GM21515 (cell line): ENCODE measurements at regions not wholly inside any gene's neighbourhood (a gene's known extent, or its start where the extent isn't known, plus 50 kb on each side); places are given as distances from the start of the nearest gene placed in this dataset.
"Not testable (repeated sequence)": the region's sequence is repeated elsewhere in the genome, so short reads cannot be mapped to it uniquely, and the experiment has no call there.

Source experiments
- ATAC-seq: cut with Tn5 transposase; IDR thresholded peaks from one replicate; pipeline ENCODE4 v1.9.1; 2021; ENCODE audit not compliant: unreplicated experiment

DNA sequence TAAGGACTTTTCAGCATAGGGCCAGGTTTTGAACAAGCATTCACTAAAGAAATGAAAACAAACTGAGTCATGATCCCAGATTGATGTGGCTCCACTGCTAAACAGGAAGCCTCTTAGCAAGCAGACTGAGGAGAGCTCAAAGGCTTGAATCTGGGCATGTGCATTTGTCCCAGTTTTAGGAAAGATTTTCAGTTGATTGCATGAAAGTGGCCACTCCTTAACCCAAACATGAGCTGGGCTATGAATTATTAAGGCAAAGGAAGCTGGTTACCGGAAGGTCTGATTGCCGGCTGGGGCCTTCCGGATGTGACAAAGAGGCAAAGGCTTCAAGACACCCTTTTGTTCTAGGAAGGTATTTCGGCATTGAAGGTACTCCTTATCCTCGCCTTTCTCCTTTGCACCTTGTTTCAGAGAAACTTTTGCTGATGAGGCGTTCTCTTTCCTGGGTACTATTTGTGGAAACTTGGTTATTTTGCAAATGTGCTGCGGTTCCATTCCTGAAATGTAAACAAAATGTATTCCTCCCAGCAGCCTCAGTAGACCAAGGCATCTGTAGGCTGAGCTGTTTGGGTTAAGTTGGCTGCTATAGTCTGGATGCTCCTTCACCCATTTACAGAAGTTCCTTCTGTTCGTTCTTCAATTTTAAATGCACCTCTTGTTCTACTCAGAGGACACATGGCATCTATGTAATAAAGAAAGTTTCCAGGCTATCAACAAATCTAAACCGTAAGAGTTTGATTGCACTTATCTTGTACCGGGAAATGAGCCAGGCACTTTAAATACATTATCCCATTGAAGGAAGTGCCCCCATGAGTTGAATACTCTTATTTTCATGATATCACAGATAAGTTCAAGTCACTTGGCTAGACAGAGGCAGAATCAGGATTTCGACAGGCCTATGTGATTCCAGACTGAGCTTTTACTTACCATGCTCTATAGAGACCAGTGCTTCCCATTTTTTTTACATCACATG lies 115.6 kb upstream of the METAP2 start:
- no peak for ATAC-seq

DNA sequence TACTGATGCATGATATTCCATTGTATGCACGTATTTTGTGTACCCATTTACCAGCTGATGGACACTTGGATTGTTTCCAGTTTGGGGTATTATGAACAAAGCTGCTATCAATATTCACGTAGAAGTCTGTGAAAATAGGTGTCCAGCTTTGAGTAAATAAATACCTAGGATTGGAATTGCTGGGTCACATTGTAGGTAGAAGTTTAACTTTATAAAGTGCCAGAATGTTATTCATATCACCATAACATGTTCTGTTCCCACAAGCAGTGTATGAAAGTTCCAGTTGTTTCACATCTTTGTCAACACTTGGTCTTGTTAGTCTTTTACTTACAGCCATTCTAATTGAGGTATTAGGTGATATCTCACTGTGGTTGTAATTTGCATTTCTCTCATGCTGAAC lies 108.0 kb upstream of the METAP2 start:
- no peak for ATAC-seq

DNA sequence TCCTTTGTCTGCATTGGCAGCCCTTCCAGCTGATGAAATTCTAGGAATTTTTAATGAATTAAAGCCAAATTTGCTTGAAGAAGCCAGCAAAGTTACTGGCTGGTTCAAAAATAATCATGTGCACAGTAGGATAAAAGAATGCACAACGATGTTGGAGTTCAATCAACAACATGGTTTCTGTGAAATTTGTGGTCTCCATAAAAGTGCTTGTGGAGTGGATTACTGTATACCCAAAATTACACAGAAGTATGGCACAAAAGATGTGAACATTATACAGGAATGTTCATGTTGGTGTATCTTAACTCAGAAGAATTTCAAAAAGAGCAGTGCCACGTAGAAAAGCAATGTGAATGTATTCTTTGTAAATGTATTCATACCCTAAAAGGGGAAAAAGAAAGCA lies 105.0 kb upstream of the METAP2 start:
- ATAC-seq: no peak

DNA sequence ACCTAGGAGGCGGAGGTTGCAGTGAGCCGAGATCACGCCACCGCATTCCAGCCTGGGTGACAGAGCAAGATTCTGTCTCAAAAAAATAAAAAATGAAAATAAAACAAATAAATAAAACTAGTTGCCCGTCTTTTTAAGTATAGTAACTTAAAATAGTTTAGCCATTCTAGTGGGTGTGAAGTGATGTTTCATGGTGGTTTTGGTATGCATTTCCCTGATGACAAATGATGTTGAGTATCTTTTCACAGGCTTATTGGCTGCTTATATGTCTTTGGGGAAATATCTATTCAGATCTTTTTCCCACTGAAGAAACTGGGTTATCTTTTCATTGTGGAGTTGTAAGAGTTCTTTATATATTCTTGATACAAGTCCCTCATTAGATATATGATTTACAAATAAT lies 102.4 kb upstream of the METAP2 start:
- ATAC-seq: no peak

DNA sequence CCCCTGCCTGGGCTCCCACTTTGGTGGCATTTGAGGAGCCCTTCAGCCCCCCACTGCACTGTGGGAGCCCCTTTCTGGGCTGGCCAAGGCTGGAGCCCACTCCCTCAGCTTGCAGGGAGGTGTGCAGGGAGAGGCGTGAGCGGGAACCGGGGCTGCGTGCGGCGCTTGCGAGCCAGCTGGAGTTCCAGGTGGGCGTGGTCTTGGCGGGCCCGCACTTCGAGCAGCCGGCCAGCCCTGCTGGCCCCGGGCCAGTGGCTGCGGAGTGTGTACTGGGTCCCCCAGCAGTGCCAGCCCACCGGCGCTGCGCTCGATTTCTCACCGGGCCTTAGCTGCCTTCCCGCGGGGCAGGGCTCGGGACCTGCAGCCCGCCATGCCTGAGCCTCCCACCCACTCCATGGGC lies 94.5 kb upstream of the METAP2 start:
- not testable (repeated sequence) for ATAC-seq

DNA sequence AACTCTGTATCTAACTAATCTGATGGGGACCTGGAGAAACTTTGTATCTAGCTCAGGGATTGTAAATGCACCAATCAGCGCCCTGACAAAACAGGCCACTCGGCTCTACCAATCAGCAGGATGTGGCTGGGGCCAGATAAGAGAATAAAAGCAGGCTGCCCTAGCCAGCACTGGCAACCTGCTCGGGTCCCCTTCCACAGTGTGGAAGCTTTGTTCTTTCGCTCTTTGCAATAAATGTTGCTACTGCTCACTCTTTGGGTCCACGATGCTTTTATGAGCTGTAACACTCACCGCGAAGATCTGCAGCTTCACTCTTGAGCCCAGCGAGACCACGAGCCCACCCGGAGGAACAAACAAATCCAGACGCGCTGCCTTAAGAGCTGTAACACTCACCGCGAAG lies 93.6 kb upstream of the METAP2 start:
- not testable (repeated sequence) for ATAC-seq

DNA sequence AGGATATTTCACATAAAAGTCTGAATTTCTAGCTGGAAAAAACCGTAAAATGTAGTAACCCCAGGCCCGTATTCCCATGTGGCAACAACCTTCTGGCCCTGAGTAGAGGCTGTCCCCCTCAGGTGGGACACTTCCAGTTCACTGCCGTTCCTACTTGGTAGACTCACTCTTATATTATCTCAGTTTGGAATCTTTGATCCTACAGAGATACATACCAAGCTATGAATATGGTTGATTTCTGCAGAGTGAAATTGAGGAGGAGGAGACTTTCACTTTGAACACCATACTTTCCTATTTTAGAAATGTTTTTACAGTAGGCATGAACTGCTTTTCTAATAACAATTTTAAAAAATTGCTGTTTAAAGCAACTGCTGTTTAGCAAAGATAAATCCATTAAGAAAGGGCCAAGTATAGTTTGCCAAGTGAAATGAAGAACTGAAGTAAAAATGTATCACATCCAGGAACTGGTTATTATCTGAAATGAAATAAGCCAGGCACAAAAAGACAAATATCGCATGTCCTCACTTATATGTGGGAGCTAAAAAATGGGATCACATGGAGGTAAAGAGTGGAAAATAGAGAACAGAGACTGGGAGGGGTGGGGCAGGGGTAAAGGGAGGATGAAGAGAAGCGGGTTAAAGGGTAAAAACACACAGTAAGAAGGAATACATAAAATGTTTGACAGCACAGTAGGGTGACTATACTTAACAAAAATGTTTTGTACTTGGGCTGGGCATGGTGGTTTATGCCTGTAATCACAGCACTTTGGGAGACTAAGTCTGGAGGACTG lies 92.8 kb upstream of the METAP2 start:
- ATAC-seq: no peak

DNA sequence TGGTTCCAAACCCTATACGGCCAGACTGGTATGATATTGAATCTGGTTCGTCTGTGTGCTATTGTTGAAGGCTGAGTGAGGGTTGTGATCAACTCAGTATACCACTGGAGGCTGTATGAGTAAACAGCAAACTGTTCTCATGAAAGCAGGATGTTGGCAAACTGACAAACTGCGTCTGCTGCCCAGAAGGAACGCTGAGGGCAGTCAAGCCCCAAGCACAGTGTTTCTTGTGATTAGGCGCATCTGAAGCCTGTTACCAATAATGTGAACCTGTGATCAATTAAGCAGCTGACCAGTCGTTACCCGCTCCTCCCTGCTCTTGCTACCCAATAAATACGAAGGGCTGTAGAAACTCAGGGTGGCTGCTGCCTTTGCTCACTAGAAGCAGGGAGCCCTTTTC lies 90.0 kb upstream of the METAP2 start:
- ATAC-seq: not testable (repeated sequence)

DNA sequence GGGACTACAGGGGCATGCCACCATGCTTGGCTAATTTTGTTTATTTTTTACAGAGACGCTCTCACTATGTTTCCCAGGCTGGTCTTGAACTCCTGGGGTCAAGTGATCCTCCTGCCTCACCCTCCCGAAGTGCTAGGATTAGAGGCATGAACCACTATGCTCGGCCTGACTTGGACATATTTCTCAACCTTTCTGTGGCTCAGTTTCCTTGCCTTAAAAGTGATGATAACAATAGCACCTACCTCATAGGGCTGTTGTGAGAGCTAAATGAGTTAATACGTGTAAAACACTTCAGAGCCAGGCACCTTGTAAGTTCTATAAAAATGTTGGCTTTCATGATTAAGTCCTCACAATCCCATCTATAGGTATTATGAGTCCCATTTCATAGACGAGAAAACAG lies 89.2 kb upstream of the METAP2 start:
- ATAC-seq: no peak

DNA sequence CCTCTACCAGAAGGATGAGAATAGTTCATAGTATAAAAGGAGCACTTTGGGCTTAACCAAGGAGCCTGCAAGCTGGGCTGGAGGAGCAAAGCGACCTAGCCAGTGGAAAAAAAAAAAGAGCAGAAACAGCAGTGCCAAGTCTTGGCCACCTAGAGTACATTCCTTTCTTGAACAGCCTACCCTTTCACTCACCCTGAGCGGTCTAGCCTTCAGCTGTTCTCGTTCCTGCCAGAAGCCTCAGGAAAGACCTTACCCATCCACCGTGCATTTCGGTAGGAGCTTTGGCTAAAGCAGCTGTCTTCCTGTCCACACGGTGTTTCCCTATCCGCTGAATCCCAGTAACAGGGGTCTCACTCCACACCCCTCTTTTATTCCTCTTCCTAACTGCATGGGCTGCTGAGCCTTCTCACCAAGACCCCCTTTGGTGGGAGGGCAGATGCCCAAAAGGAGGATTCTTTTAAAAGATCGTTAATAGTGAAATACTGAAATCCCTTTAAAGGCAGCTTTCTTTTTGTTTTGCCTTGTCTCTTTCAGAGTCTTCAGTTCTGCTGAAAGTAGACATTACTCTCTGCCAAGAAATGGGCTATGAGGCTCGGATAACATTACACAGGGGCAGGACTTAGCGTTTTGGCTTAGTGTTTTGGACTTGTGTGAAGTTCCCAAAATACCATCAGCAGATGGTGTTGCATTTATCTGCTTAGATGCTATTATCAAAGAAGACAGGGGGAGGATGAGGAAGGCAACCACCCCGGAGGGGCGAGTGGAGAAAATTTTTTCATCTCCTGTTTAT lies 88.5 kb upstream of the METAP2 start:
- no peak for ATAC-seq

DNA sequence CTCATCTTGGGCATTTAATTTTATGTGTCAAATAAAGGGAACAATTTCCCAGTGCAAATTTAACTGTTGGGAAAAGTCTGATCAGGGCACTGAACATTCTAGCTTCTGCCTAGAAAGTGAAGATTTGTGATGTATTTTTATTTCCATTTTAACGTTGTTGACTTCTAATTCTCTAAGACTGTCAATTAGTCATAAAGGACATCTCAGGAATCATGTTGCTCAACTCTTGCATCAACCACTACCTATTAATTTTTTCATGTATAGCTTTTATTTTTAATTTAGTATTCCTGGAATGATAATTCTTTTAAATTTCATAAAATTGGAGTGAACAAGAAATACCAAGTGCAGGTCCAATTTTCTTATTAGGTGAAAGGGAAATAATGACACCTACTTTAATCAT lies 87.9 kb upstream of the METAP2 start:
- no peak for ATAC-seq

DNA sequence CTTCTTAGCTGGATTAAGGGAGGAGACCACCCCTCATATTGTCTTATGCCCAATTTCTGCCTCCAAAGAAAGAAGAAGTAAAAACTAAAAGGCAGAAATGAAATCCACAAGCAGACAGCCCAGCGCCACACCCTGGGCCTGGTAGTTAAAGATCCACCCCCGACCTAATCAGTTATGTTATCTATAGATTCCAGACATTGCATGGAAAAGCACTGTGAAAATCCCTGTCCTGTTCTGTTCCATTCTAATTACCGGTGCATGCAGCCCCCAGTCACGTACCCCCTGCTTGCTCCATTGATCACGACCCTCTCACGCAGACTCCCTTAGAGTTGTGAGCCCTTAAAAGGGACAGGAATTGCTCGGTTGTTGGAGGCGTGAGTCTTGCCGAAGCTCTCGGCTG lies 85.7 kb upstream of the METAP2 start:
- not testable (repeated sequence) for ATAC-seq

DNA sequence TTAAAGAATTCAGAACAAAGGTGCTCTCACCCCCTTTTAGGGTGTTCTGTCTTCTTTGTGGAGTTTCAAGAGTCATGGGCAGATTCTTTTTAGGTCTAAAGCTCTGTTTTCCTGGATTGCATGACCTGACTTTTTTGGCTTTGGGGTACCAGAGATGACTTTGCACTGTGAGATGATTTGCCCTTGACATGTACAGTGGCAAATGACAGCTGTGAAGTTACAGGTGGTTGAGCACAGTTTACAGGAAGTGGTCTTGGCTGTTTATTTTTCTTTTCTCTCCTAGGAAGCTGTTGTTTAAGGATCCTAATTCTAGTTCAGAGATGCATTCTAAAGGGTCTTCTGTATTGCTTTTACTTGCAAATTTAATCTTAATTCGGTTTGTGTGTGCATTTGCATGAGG lies 83.8 kb upstream of the METAP2 start:
- peak; percentile 78 for ATAC-seq

DNA sequence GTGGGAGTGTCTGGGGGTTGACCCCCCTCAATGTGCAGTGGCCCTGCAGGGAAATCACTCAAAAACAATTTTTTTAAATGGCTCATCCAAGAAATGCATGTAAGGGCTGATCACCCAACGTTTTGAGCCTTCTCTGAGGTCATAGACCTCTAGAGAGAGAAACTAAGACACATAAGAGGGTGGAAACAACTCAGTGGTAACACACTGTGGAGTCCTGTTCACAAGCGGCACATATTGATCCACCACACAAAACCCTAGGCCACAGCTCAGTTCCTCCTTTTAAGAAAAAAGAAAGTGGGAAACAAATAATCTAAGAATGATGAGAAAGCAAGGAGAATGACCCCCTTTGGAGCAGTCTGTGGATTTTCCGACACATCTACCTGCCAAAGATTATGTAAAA lies 83.0 kb upstream of the METAP2 start:
- peak; percentile 59 for ATAC-seq

DNA sequence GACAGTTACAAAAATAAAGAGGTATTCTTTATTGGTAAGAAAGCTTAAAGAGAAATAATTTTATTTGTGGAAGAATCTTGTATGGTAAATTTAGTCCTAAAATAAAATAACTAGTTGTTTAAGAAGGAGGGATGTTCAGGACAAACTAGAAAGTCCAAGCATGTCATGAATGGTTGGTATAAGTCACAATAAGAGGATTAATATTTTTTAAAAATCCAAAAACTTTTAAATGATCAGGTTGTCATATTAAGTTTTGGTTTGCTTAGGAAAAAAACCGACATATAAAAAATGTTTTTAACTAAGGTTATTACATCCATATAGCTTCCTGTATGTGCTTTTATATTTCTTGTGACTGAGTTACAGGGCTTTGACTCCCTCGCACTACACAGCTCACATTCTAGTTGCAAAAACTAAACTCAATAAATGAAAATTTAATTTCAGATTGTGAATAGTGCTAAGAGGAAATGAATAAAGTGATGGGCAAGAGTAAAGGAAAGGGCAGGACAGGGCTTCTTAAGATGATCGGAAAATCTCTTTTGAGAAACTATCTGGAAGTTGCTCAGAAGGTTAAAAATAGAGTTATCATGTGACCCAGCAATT lies 80.7 kb upstream of the METAP2 start:
- no peak for ATAC-seq

DNA sequence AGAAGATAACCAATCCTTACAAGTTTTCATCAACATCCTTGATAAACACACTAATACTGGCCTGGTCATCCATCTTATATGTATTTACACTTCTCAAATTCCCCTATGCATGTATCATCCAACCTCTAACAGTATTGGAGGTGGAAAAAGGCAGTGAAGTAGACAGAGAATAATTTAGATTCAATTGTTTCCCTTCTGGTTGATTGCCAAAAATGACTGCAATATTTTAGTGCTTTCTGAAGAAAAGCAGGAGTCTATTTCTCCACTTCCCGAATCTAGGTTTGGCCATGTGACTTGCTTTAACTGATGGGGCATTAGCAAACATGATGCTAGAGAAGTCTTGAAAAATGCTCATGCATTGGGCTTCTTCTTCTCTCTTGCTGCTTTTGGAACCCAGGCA lies 78.3 kb upstream of the METAP2 start:
- ATAC-seq: no peak

DNA sequence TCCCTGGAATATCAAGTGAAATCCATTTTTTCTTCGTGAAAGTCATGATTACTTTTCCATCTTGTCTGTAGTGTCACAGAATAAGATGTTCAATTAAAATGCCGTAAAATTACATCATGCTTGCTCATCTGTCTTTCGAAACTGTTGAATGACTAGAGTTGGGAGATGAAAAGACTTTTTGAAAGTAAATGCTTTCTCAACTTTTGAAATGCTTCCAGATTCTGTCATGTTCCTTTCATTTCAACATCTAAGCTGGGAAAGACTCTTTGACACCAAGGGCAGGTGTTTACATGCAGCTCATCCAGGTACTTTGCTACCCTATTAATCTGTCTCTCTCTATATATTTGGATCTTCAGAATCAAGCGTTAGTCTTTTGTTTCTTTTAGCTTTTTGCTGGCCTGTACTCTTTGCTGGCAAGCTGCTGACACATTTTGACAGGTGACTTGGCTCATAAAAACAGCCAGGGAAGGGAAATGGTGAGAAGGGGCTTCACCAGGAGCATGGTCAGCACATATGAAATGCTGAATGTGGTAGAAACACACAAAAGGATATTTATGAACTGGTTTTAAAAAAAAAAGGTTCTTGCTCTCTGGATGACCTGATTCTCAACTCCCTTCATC lies 77.0 kb upstream of the METAP2 start:
- no peak for ATAC-seq

DNA sequence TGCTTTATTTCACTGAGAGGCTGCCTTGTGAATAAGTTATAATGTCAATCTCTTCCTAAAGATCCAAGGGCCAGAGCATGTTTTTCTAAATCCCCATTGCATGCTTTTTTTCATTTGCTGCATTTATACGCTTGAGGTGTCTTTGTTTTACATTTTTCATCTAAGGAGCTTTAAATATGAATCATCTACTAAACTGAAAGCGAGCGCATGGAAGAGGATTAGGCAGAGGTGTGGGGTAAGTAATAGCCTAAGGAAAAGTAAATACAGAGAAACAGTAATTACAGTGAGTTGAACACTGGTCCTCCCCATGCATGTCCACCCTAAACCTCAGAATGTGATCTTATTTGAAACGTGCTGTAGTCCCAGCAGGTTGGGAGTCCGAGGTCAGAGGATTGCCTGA lies 76.4 kb upstream of the METAP2 start:
- ATAC-seq: no peak

DNA sequence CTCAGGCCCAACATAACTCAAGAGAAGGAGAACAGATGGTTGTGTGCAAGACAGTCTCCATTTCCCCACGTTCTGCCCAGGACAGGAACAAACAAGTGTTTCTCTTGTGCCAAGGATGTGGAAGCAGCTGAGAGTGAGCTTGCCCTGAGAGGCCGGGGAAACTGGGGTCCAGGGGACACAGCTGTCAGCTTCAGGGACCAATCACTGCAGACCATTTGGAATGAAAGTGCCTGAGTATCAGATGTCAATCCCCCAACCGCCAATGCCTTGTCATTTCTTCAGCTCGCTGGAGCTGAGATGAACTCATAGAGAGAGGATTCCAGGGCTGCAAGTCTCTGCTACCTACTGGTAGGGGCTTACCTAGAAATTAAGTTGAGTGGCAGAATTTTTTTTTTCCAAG lies 71.9 kb upstream of the METAP2 start:
- ATAC-seq: no peak

DNA sequence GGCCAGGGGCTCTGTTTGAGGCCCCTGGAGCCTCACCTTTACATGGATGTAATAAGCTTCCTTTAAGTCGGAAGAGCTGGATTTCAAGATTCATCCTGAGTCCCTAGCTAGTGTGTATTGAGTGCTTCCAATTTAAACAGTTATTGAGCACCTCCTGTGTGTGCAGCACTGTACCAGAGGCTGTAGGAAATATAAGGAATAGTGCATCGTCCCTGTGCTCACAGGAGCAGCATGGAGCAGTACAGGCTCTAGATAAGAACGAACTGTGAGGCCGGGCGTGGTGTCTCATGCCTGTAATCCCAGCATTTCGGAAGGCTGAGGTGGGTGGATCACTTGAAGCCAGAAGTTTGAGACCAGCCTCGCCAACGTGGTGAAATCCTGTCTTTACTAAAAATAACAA lies 65.8 kb upstream of the METAP2 start:
- ATAC-seq: no peak

DNA sequence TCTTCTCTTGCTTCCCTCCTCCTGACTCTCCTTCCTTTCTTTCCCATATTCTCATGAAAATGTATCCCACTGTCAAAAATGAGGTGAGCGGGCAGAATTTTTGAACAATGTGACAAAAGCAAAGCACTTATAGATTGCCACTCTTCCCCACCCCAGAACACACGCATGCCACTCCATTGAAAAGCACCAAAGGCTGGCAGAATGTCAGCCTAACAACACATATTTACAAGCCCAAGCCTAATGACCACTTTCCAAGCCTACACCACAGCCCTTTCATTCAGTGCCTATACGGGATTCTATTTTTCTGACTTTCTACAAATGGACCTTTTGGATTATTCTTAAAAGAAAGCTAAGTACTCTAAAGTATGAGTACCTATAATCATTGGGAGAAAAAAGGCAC lies 62.9 kb upstream of the METAP2 start:
- no peak for ATAC-seq
